ENCODE measurements at regions not wholly inside any gene's neighbourhood (a gene's known extent, or its start where the extent isn't known, plus 50 kb on each side); places are given as distances from the start of the nearest gene placed in this dataset.

DNA sequence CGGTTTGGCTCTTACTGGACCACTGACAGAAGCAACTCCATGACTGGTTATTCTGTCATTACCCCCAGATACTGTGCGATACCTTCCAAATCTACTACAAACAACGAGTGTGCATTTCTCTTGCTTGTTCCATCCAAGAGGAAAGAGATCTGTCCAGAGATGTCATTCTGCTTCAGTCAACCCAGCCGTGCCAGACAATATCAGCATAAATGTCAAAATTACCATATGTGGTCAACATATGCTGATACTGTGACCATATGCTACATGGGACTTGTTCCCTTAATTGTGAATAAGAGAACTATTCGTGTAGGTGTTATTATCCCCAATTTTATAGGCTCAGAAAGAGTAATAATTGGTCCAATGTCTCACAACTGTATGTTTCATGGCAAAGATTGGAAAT, 143.2 kb upstream of the PRSS1 start:
- Histone ChIP-seq H3K9ac (ENCODE audit: low read length) (no peak overlapping the region), H3K4me3 (replicated peaks in 1 of 2; ENCODE audit: low read depth in 1 of 2, low read length in 2 of 2) (no peak overlapping the region), H3K27ac (ENCODE audit: low read depth, low read length) (no peak overlapping the region), H3K4me1 (ENCODE audit: control insufficient read depth in 1 of 2, insufficient read depth in 2 of 2, low read length in 2 of 2) (peaks cover 0 to 7% of the 10 kb centered on the region in 2 experiments; a peak in 1 of 4 replicates), H2AFZ (ENCODE audit: low read depth, low read length, poor library complexity, severe bottlenecking) (no peak overlapping the region), H3K4me2 (ENCODE audit: low read length) (no peak overlapping the region), H3K79me2 (ENCODE audit: insufficient read depth, low read length) (no peaks in the 10 kb centered on the region), H3K36me3 (ENCODE audit: control insufficient read depth in 1 of 2, insufficient read depth in 2 of 2, low read length in 2 of 2) (no peaks in the 10 kb centered on the region), H3K9me3 (ENCODE audit: control insufficient read depth in 1 of 2, insufficient read depth in 1 of 2, low read depth in 1 of 2, low read length in 2 of 2) (no peaks in the 10 kb centered on the region), H3K9me2 (ENCODE audit: insufficient read depth) (no peaks in the 10 kb centered on the region), H3K27me3 (ENCODE audit: insufficient read depth, low read length) (no peaks in the 10 kb centered on the region), H4K20me1 (ENCODE audit: insufficient read depth) (no peaks in the 10 kb centered on the region)
- no TSS peak for BruUV-seq (replicated peaks)
- ChIA-PET POLR2A (no interaction called here), RAD21 (ENCODE audit: low non-redundant PET in 1 of 2, low total read pairs in 2 of 2, uncharacterized antibody in 2 of 2, unreplicated experiment in 2 of 2) (no interaction called here), CTCF (interaction anchor here (1.0 to 1.6 kb wide), 4 partner anchors 26 to 205 kb away, joined by 3 to 5 read pairs (median 4); no protein-coding TSS in a partner anchor)
- no peak for ATAC-seq
- TF ChIP-seq FOSL1 (IDR thresholded peaks at IDR 0.05; ENCODE audit: low read depth) = no peak
- no peak for TF ChIP-seq YY1 (IDR thresholded peaks at IDR 0.05; ENCODE audit: extremely low read depth, insufficient replicate concordance, low read depth, low read length)
- no peak for TF ChIP-seq CEBPB (IDR thresholded peaks at IDR 0.05; ENCODE audit: low read depth)
- TF ChIP-seq POLR2A (IDR thresholded peaks at IDR 0.05; ENCODE audit: borderline replicate concordance, extremely low read depth, insufficient read depth, insufficient read length) = no peak
- TF ChIP-seq ELF1 (IDR thresholded peaks at IDR 0.05; ENCODE audit: borderline replicate concordance, low read depth) = no peak
- TF ChIP-seq POLR2AphosphoS5 (IDR thresholded peaks at IDR 0.05; ENCODE audit: low read depth, low read length) = no peak
- TF ChIP-seq CBX3 (IDR thresholded peaks at IDR 0.05; ENCODE audit: low read depth) = no peak
- no peak for TF ChIP-seq EGR1 (IDR thresholded peaks at IDR 0.05; ENCODE audit: low read depth)
- TF ChIP-seq, protein P1, sequence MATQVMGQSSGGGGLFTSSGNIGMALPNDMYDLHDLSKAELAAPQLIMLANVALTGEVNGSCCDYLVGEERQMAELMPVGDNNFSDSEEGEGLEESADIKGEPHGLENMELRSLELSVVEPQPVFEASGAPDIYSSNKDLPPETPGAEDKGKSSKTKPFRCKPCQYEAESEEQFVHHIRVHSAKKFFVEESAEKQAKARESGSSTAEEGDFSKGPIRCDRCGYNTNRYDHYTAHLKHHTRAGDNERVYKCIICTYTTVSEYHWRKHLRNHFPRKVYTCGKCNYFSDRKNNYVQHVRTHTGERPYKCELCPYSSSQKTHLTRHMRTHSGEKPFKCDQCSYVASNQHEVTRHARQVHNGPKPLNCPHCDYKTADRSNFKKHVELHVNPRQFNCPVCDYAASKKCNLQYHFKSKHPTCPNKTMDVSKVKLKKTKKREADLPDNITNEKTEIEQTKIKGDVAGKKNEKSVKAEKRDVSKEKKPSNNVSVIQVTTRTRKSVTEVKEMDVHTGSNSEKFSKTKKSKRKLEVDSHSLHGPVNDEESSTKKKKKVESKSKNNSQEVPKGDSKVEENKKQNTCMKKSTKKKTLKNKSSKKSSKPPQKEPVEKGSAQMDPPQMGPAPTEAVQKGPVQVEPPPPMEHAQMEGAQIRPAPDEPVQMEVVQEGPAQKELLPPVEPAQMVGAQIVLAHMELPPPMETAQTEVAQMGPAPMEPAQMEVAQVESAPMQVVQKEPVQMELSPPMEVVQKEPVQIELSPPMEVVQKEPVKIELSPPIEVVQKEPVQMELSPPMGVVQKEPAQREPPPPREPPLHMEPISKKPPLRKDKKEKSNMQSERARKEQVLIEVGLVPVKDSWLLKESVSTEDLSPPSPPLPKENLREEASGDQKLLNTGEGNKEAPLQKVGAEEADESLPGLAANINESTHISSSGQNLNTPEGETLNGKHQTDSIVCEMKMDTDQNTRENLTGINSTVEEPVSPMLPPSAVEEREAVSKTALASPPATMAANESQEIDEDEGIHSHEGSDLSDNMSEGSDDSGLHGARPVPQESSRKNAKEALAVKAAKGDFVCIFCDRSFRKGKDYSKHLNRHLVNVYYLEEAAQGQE (IDR thresholded peaks at IDR 0.05; ENCODE audit: low read depth) = no peak
- TF ChIP-seq SRF (IDR thresholded peaks at IDR 0.05; ENCODE audit: low read depth) = no peak
- TF ChIP-seq CTCF (IDR thresholded peaks at IDR 0.05 in 2 of 3, conservative IDR thresholded peaks at IDR 0.05 in 1 of 3; ENCODE audit: borderline replicate concordance in 1 of 3, insufficient read depth in 1 of 3, low read depth in 2 of 3, low read length in 2 of 3) = no peak
- TF ChIP-seq EZH2phosphoT487 (IDR thresholded peaks at IDR 0.05; ENCODE audit: borderline replicate concordance) = no peak
- TF ChIP-seq MAX (IDR thresholded peaks at IDR 0.05) = no peak
- no peak for TF ChIP-seq ZNF274 (IDR thresholded peaks at IDR 0.05; ENCODE audit: low read depth, low read length)
- no peak for TF ChIP-seq EZH2 (IDR thresholded peaks at IDR 0.05)
- TF ChIP-seq JUND (IDR thresholded peaks at IDR 0.05) = no peak
- no peak for TF ChIP-seq ATF3 (IDR thresholded peaks at IDR 0.05)
- TF ChIP-seq SP1 (IDR thresholded peaks at IDR 0.05; ENCODE audit: low read depth) = no peak
- no peak for TF ChIP-seq ZBTB33 (IDR thresholded peaks at IDR 0.05; ENCODE audit: extremely low read depth, insufficient replicate concordance, low read length)
- intact Hi-C loops (cut with micrococcal nuclease) = loop anchor here (1.0 to 10.0 kb wide), 2 partner anchors 177 to 399 kb away; no protein-coding TSS in a partner anchor
- DNase-seq (ENCODE audit: low read depth, low spot score) = no peak

Data from HCT116 (cell line).